Liver (tissue), 7 donors: ENCODE measurements at regions not wholly inside any gene's neighbourhood (a gene's known extent, or its start where the extent isn't known, plus 50 kb on each side); places are given as distances from the start of the nearest gene placed in this dataset.
"Not testable (repeated sequence)": the region's sequence is repeated elsewhere in the genome, so short reads cannot be mapped to it uniquely, and the experiment has no call there.

ENCODE experiments used
- DNase-seq: peaks from one replicate; pipeline ENCODE4 v3.0.0-alpha.2; 2017; ENCODE audit warnings: low spot score
- H3K27ac ChIP-seq, 2 donors: one replicate each; pipeline ENCODE4 v1.7.0; 2013; ENCODE audit warnings: inconsistent platforms in 2 of 2, low read length in 2 of 2, control low read depth in 1 of 2, low read depth in 1 of 2, mild to moderate bottlenecking in 1 of 2
- H3K27me3 ChIP-seq, 4 donors: one replicate each; pipeline versions ENCODE4 v1.6.1 to v1.7.0; 2013; ENCODE audit warnings: low read length in 3 of 4, inconsistent platforms in 1 of 4, mild to moderate bottlenecking in 1 of 4, moderate library complexity in 1 of 4; ENCODE audit not compliant: control insufficient read depth in 4 of 4, insufficient read depth in 4 of 4
- H3K36me3 ChIP-seq, 4 donors: one replicate each; pipeline versions ENCODE4 v1.6.1 to v1.7.0; 2013; ENCODE audit warnings: low read length in 3 of 4, mild to moderate bottlenecking in 3 of 4, low read depth in 1 of 4, moderate library complexity in 1 of 4; ENCODE audit not compliant: control insufficient read depth in 4 of 4, insufficient read depth in 3 of 4
- H3K4me1 ChIP-seq, 4 donors: one replicate each; pipeline versions ENCODE4 v1.6.1 to v1.7.0; 2013; ENCODE audit warnings: low read length in 3 of 4, mild to moderate bottlenecking in 3 of 4, moderate library complexity in 1 of 4; ENCODE audit not compliant: control insufficient read depth in 4 of 4, insufficient read depth in 4 of 4
- H3K4me3 ChIP-seq, 3 donors: one replicate each; pipeline versions ENCODE4 v1.6.1 to v1.7.0; 2013; ENCODE audit warnings: low read length in 3 of 3, control low read depth in 1 of 3, low read depth in 1 of 3, mild to moderate bottlenecking in 1 of 3
- H3K9ac ChIP-seq, 2 donors: one replicate each; pipeline ENCODE4 v1.7.0; 2013; ENCODE audit warnings: low read length in 2 of 2, mild to moderate bottlenecking in 2 of 2, moderate library complexity in 2 of 2, control low read depth in 1 of 2, low read depth in 1 of 2
- H3K9me3 ChIP-seq, 4 donors: one replicate each; pipeline versions ENCODE4 v1.6.1 to v1.7.0; 2013; ENCODE audit warnings: low read length in 3 of 4; ENCODE audit not compliant: control insufficient read depth in 4 of 4
- RAD21 ChIP-seq, 2 donors: IDR thresholded peaks; 2 replicates each; pipeline ENCODE4 v1.6.1; 2016; ENCODE audit warnings: antibody characterized with exemption in 2 of 2, mild to moderate bottlenecking in 2 of 2
- RXRA ChIP-seq, 2 donors: IDR thresholded peaks; 2 replicates each; pipeline ENCODE4 v1.6.1; 2017 to 2018; ENCODE audit warnings: antibody characterized with exemption in 2 of 2, mild to moderate bottlenecking in 1 of 2
- SP1 ChIP-seq: IDR thresholded peaks from 2 replicates; pipeline ENCODE4 v1.6.1; 2018; ENCODE audit warnings: antibody characterized with exemption, mild to moderate bottlenecking
- TAF1 ChIP-seq: conservative IDR thresholded peaks from 2 replicates; pipeline ENCODE4 v1.6.1; 2016; ENCODE audit warnings: antibody characterized with exemption, mild to moderate bottlenecking
- WGBS: extraction: QIAGEN DNeasy Blood & Tissue Kit; methylation state at CpG from one replicate; pipeline ENCODE4 v1.1.7; 2013; 5-methylcytosine and 5-hydroxymethylcytosine counted together
- donor health status: healthy.
- donor health status: healthy.
- donor health status: healthy.
- donor health status: healthy.

GRCh38 chr1:149641179-149641578 lies 57.5 kb downstream of the PPIAL4C start:
- not testable (repeated sequence) for DNase-seq, H3K36me3 ChIP-seq, H3K27me3 ChIP-seq, H3K4me1 ChIP-seq, H3K4me3 ChIP-seq, H3K9me3 ChIP-seq, H3K9ac ChIP-seq
- TF ChIP-seq RXRA (IDR thresholded peaks at IDR 0.05): peak; percentile 23 to 53
- peak; percentile 28 for TF ChIP-seq SP1
- WGBS: 42% methylated on average over 4 of the region's 4 CpGs
- peak overlapping the region; percentile 67 to 85 for H3K27ac ChIP-seq

GRCh38 chr1:149644818-149645217 lies 61.2 kb downstream of the PPIAL4C start:
- not testable (repeated sequence) for H3K27me3 ChIP-seq, H3K4me3 ChIP-seq, H3K9me3 ChIP-seq, H3K36me3 ChIP-seq, H3K27ac ChIP-seq, DNase-seq, H3K4me1 ChIP-seq, H3K9ac ChIP-seq
- 44% methylated on average over 1 of the region's 1 CpG for WGBS

- 9% methylated on average over 30 of the region's 37 CpGs for WGBS
- Histone ChIP-seq H3K27ac (peak overlapping the region in 1 of 2 donors; percentile 25), H3K4me3 (peak overlapping the region in 2 of 3 donors; percentile 39 to 45)
- not testable (repeated sequence) for DNase-seq, H3K36me3 ChIP-seq, H3K9me3 ChIP-seq, H3K9ac ChIP-seq, H3K4me1 ChIP-seq, H3K27me3 ChIP-seq
- TF ChIP-seq RAD21 (IDR thresholded peaks at IDR 0.05) (peak in 1 of 2 donors; percentile 9), TAF1 (peak; percentile 37)
Measured at GRCh38 chr1:149646360-149647017, 62.8 kb downstream of the PPIAL4C start.

- H3K36me3 ChIP-seq, H3K9ac ChIP-seq, DNase-seq, H3K27me3 ChIP-seq, H3K27ac ChIP-seq, H3K9me3 ChIP-seq, H3K4me1 ChIP-seq: not testable (repeated sequence)
- H3K4me3 ChIP-seq: peak overlapping the region in 2 of 3 donors; percentile 30 to 45
- WGBS: 15% methylated on average over 17 of the region's 20 CpGs
Measured at GRCh38 chr1:149647018-149647373, 63.3 kb downstream of the PPIAL4C start.

- not testable (repeated sequence) for H3K27ac ChIP-seq, DNase-seq, H3K36me3 ChIP-seq, H3K27me3 ChIP-seq, H3K9ac ChIP-seq, H3K4me3 ChIP-seq, H3K9me3 ChIP-seq, H3K4me1 ChIP-seq
- WGBS: 82% methylated on average over 4 of the region's 4 CpGs
Measured at GRCh38 chr1:149657750-149658149, 74.1 kb downstream of the PPIAL4C start.

- not testable (repeated sequence) for H3K9ac ChIP-seq, H3K27ac ChIP-seq, H3K27me3 ChIP-seq, H3K4me3 ChIP-seq, H3K4me1 ChIP-seq, H3K36me3 ChIP-seq, DNase-seq, H3K9me3 ChIP-seq
- WGBS: 94% methylated on average over 2 of the region's 5 CpGs
Measured at GRCh38 chr1:149658175-149658574, 74.5 kb downstream of the PPIAL4C start.

- not testable (repeated sequence) for H3K36me3 ChIP-seq, H3K27me3 ChIP-seq, H3K4me3 ChIP-seq, H3K9me3 ChIP-seq, DNase-seq, H3K27ac ChIP-seq, H3K9ac ChIP-seq, H3K4me1 ChIP-seq
- WGBS: 17% methylated on average over 1 of the region's 2 CpGs
Measured at GRCh38 chr1:149664624-149665023, 81.0 kb downstream of the PPIAL4C start.

- not testable (repeated sequence) for H3K36me3 ChIP-seq, H3K9me3 ChIP-seq, DNase-seq, H3K27ac ChIP-seq, H3K4me1 ChIP-seq, H3K27me3 ChIP-seq, H3K9ac ChIP-seq, H3K4me3 ChIP-seq
Measured at GRCh38 chr1:149665033-149665432, 81.4 kb downstream of the PPIAL4C start.
